ENCODE measurements at regions not wholly inside any gene's neighbourhood (a gene's known extent, or its start where the extent isn't known, plus 50 kb on each side); places are given as distances from the start of the nearest gene placed in this dataset.
"Not testable (repeated sequence)": the region's sequence is repeated elsewhere in the genome, so short reads cannot be mapped to it uniquely, and the experiment has no call there.

DNA sequence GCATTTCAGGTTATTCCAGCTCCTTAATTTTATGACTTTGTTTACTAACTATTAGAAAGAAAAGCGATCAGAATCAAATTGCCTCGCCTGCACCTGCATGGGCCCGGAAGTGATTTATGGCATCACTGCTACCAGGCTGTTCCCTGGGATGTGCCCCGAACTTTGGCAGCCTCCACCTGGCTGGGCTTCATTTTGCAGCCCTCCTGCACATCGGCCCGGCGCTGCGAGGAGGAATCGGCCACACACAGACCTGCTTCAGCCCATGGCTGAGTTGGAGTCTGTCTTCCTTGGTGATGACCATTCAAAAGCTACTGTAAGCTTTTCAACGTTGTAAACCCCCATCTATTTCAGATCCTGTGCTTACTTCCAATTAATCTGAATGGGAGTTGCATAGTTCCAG lies 638.0 kb downstream of the RNF144A start:
- DNase-seq (ENCODE audit: low spot score), result no peak
- intact Hi-C loops (cut with DNase I), result no loop called here

- intact Hi-C loops (cut with DNase I), result no loop called here
- DNase-seq (ENCODE audit: low spot score), result no peak
These were observed 640.2 kb downstream of the RNF144A start for GRCh38 chr2:7557376-7557775.

DNA sequence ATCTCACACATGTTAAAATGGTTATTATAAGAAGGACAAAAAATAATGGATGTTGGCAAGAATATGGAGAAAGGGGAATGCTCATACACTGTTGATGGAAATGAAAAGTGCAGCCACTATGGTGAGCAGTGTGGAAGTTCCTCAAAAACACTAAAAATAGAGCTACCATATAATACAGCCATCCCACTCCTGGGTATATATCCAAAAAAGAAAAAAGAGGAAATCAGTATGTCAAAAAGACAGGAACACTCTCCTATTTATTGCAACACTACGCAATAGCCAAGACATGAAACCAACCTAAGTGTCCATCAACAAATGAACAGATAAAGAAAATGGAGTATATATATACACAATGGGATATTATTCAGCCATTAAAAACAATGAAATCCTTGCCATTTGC lies 642.6 kb downstream of the RNF144A start:
- intact Hi-C loops (cut with DNase I), result no loop called here
- DNase-seq (ENCODE audit: low spot score), result no peak

DNA sequence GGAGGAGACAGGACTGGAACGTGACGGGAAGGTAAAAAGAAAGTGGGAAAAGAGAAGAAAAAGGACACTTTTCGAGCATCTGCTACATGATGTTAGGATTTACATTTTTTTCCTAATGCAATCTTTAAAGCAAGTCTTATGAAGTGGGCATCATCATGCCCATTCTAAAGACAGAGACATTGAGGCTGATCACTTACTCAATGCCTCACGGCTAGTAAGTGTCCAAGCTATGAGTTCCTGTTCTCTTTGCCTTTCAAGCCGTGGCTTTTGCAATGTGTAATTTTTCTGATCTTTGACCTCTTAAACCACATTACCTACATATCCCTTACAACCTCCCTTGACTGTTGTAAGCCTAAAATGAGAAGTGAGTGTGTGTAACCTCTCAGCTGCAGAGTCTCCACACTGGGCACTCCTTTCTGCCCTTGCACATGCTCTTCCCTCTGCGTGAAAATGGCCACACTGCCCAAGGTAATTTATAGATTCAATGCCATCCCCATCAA lies 649.2 kb downstream of the RNF144A start:
- no peak for DNase-seq (ENCODE audit: low spot score)
- intact Hi-C loops (cut with DNase I), result no loop called here

DNA sequence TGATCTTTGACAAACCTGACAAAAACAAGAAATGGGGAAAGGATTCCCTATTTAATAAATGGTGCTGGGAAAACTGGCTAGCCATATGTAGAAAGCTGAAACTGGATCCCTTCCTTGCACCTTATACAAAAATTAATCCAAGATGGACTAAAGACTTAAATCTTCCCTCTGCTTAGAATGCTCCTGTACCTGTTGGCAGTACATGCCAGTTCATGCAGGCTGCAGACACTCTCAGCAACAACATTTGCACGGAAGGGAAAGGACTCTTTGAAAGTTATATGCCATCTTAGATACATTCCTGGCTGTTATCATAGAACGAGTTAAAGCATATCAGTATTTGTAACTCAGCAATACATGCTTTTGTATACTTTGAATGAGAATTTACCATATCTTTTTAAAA lies 649.9 kb downstream of the RNF144A start:
- intact Hi-C loops (cut with DNase I); DNase-seq (ENCODE audit: low spot score): not testable (repeated sequence)

- intact Hi-C loops (cut with DNase I), result no loop called here
- DNase-seq (ENCODE audit: low spot score), result no peak
These were observed 650.4 kb downstream of the RNF144A start for GRCh38 chr2:7567646-7568045.

DNA sequence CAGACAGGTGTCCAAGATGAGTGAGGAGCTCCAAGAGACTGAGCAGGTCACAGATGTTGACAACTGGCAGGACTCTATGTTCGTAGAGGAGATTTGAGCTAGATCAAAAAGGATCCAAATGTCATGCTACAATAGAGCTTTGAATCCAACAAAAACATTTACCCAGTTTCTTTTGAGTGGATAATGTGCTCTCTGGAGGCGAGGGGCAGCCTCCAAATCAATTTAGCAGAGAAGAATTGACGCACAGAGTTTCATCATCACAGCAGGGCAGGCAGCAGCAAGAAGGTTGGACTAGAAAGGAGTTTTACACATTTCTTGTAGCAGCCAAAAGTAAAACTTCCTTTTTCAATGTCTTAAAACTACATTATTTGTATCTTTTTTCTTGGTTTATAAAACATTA lies 653.0 kb downstream of the RNF144A start:
- no peak for DNase-seq (ENCODE audit: low spot score)
- intact Hi-C loops (cut with DNase I), result no loop called here

- intact Hi-C loops (cut with DNase I), result no loop called here
- DNase-seq (ENCODE audit: low spot score), result no peak
These were observed 654.5 kb downstream of the RNF144A start for GRCh38 chr2:7571701-7572100.

DNA sequence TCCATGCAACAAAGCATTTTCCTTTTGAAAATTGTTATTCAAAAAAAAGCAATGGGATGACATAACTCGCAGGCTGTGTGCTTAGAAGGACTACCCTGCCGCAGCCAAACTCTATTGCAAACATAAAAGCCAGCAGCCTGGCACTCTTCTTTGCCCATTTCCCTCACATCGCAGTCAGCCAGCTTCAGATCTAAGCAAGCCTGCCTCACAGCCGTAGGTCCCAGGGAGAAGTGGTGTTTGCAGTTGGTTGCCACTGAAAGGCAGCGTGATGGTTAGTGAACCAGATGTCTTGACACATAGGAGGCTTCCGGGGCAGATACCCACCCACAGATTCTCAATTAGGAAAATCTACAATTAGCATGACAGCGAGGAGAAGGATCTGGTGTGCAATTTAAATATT lies 655.2 kb downstream of the RNF144A start:
- intact Hi-C loops (cut with DNase I), result no loop called here
- DNase-seq (ENCODE audit: low spot score), result no peak

DNA sequence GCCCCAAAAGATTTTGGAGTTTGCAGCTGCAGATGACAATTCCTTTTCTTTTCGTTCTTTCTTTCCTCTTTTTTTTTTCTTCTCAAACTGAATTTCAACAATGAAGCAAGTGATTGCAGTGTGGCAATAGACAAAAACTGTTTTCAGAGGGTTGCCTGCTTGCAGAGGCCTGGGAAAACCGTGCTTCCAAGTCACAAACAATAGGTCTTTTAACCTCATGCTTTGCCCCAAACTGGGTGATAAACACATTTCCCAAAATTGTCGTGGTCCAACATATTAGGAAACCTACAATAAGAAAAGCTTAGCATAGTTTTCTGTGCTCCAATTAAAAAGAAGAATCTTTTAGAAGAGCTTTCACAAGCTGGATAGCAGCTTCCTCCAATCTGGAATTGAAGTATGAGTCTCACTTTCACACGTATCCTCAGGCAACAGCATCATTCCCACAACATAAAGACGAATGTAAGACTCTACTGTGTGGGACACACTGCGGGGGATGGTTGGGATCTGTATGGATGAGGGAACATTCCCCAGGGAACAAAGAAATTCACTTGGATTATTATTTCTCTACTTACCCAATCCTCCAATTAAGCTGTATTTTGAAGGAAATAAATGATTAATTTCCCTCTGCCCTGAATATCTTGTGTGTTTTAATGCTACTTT lies 656.1 kb downstream of the RNF144A start:
- intact Hi-C loops (cut with DNase I), result no loop called here
- DNase-seq (ENCODE audit: low spot score), result no peak

- DNase-seq (ENCODE audit: low spot score), result no peak
- intact Hi-C loops (cut with DNase I), result no loop called here
These were observed 657.2 kb downstream of the RNF144A start for GRCh38 chr2:7574385-7574784.

- no peak for DNase-seq (ENCODE audit: low spot score)
- intact Hi-C loops (cut with DNase I), result no loop called here
These were observed 660.6 kb downstream of the RNF144A start for GRCh38 chr2:7577769-7578168.

DNA sequence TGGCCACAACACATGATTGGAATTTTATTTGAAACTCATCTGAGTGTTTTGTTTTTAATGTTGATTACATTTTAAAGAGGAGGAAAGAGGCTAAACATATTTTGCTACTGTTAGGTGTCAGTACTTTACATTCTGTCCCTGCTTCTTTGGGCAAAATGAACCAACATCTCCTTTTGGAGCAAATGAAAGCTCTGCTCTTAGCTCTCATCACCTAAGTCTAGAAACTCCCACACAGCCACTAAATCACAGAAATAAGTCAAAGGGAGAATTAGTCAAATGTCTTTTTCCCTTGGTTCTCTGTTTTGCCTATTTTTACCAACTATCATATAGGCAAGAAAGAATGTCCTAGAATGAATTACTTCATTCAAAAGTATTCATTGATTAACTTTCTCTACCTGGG lies 666.8 kb downstream of the RNF144A start:
- intact Hi-C loops (cut with DNase I), result no loop called here
- no peak for DNase-seq (ENCODE audit: low spot score)

DNA sequence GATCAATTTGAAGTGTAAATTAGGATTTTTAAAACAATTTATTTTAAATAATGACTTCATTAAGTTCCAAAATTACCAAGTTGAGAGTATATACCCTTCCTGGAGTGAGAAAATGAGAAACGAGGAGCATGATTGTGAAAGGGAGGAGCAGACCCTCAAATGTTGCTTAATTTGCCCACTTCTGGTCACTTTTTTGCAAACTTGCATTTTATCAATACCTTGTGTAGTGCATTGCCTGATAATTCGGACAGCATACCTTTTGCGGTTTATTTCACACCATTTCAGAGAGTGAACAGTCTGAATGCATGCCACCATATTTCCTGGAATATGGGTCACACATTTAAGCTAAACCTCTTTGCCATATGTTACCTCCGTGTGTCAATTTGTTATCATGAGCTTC lies 669.7 kb downstream of the RNF144A start:
- no peak for DNase-seq (ENCODE audit: low spot score)
- intact Hi-C loops (cut with DNase I), result no loop called here

- no peak for DNase-seq (ENCODE audit: low spot score)
- intact Hi-C loops (cut with DNase I), result no loop called here
These were observed 671.1 kb downstream of the RNF144A start for GRCh38 chr2:7588295-7588694.

- intact Hi-C loops (cut with DNase I), result no loop called here
- no peak for DNase-seq (ENCODE audit: low spot score)
These were observed 675.5 kb downstream of the RNF144A start for GRCh38 chr2:7592618-7593140.

DNA sequence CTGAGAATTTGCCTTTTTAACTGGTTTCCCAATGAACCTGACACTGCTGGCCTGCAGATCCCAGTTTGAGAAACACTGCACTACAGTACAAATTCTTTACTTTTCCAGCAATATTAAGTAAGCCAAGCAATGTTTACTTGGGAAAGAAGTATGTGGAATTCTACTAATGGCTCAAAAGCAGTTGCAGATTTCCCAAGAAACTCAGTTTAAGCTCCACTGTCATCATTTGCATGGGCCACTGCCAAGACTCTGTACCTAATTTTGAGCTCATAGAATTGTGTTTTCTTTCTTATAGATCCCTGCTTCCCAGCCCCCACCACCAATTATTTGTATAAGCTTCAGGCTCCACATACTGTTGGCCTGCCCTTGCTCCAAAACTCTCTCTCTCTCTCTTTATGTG lies 676.1 kb downstream of the RNF144A start:
- intact Hi-C loops (cut with DNase I), result no loop called here
- DNase-seq (ENCODE audit: low spot score), result no peak

DNA sequence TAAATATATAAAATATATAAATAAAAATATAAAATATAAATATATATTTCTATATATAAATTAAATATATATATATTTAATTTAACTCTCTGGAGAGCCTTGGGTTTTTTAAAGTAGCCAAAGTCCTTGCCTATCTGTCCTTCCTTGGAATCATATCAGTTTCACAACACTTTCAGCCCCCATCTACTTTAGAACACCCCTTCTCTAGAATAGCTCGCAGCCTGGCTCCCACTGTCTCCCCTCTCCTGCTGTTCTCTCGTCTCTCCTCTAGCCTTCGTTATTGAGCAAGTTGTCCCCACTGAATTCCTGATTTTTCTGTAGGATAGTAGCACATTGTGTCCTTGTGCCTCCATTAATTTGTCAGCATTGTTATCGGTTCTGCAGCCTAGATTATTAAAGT lies 677.0 kb downstream of the RNF144A start:
- DNase-seq (ENCODE audit: low spot score), result no peak
- intact Hi-C loops (cut with DNase I), result no loop called here

GRCh38 chr2:7595206-7595605 lies 678.0 kb downstream of the RNF144A start:
- intact Hi-C loops (cut with DNase I), result no loop called here
- no peak for DNase-seq (ENCODE audit: low spot score)

DNA sequence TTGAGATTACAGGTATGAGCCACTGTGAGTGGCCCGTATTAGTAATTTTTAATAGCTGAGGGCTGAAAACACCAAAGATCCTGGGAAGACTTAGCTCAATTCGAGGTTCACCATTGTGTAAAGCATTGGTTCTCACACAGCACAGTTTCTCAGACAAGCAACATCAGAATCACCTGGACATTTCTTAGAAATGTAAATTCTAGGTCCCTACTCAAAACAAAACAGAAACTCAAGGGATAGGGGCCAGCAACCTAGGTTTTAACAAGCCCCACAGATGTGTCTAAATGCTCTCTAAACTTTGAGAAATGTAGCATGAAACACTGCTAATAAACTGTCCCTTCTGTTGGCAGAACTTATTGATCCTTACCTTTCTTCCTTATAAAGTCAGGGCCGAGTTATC lies 681.2 kb downstream of the RNF144A start:
- intact Hi-C loops (cut with DNase I), result no loop called here
- no peak for DNase-seq (ENCODE audit: low spot score)

DNA sequence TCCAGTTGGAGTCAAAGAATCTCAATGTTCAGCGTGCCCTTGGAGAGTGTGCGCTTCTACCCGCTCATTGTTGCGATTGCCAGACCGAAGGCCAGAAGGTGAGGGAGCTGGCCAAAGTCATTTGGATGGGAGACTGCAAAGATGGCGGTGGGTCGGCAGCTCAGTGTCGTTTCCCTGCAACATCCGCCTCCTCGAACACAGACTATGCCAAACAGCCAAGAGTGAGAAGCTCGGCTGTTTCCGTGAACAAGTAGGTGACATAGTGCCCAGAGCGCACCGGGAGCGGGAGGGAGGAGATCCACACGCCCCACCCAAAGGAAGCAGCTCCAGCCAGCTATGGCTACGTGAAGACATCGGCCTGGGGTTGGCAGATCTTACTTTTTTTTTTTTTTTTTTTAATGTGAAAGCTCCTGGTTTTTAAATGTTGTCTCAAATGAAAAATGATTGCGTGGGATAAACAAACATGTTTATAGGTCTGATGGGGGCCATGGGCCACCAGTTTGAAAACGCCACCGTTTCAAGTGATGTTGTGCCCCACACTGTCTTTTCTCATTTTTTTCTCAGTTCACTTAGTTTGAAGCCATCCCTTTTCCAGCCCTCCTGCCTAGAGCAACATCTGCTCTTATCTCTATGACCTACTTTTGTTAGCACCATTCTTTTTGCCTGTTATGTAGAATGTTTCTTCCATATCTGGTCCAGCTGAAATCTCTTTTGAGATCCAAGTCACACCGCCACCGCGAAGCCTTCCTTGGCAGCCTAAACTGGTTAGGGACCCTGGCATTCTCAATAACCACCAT lies 682.4 kb downstream of the RNF144A start:
- no peak for DNase-seq (ENCODE audit: low spot score)
- intact Hi-C loops (cut with DNase I), result no loop called here

Measured in cardiac septum (tissue), 1 donor.